Esophagus muscularis mucosa (tissue), 4 donors: ENCODE measurements at regions not wholly inside any gene's neighbourhood (a gene's known extent, or its start where the extent isn't known, plus 50 kb on each side); places are given as distances from the start of the nearest gene placed in this dataset.

Source experiments
- DNase-seq: peaks from one replicate; pipeline ENCODE4 v3.0.0-alpha.2; 2017; ENCODE audit errors: extremely low spot score
- H3K27ac ChIP-seq, 4 donors: fragments of 200-600 bp; sonication (generic); replicated peaks in 1 of 4; 1 replicate in 3 of 4; 2 replicates in 1 of 4; pipeline ENCODE4 v1.5.1; 2016 to 2019; ENCODE audit warnings: mild to moderate bottlenecking in 1 of 4
- H3K27me3 ChIP-seq, 4 donors: fragments of 200-600 bp; sonication (generic); one replicate each; pipeline versions ENCODE4 v1.5.1 to v1.6.0; 2016 to 2019
- H3K36me3 ChIP-seq, 4 donors: fragments of 200-600 bp; sonication (generic); one replicate each; pipeline ENCODE4 v1.5.1; 2016 to 2019
- H3K4me1 ChIP-seq, 4 donors: fragments of 200-600 bp; sonication (generic); one replicate each; pipeline ENCODE4 v1.5.1; 2016 to 2019
- H3K4me3 ChIP-seq, 4 donors: fragments of 200-600 bp; sonication (generic); 1 replicate in 2 of 4; 2 replicates in 2 of 4; pipeline ENCODE4 v1.5.1; 2016 to 2019; ENCODE audit warnings: mild to moderate bottlenecking in 4 of 4, moderate library complexity in 1 of 4
- H3K9me3 ChIP-seq, 4 donors: fragments of 200-600 bp; sonication (generic); 1 replicate in 3 of 4; 2 replicates in 1 of 4; pipeline ENCODE4 v1.5.1; 2016 to 2019
- EP300 ChIP-seq: sonication (generic); formaldehyde crosslinking; IDR thresholded peaks from one replicate; pipeline ENCODE4 v1.6.1; 2017; ENCODE audit warnings: antibody characterized with exemption
- POLR2A ChIP-seq: fragments of 450-650 bp; IDR thresholded peaks from one replicate; pipeline ENCODE4 v1.6.1; 2017; ENCODE audit warnings: antibody characterized with exemption, moderate library complexity, mild to moderate bottlenecking, low read depth
- POLR2AphosphoS5 ChIP-seq, 2 donors: sonication (generic); formaldehyde crosslinking; IDR thresholded peaks; one replicate each; pipeline ENCODE4 v1.6.1; 2017; ENCODE audit warnings: antibody characterized with exemption in 2 of 2
- WGBS: methylation state at CpG from one replicate; pipeline ENCODE4 v1.1.5; 2018; 5-methylcytosine and 5-hydroxymethylcytosine counted together
- intact Hi-C: fragments of 100-400 bp; cut with DNase I; formaldehyde crosslinking; loops from one replicate; pipeline ENCODE4 v1.15.1; 2023
- TF ChIP-seq, protein P1 (sequence below), 3 experiments: fragments of 200-600 bp in 2 of 3; fragments of 450-650 bp in 1 of 3; sonication (generic) in 2 of 3; IDR thresholded peaks; one replicate each; pipeline ENCODE4 v1.5.1; 2017 to 2019; ENCODE audit warnings: antibody characterized with exemption in 3 of 3, mild to moderate bottlenecking in 2 of 3, moderate library complexity in 1 of 3

DNA sequence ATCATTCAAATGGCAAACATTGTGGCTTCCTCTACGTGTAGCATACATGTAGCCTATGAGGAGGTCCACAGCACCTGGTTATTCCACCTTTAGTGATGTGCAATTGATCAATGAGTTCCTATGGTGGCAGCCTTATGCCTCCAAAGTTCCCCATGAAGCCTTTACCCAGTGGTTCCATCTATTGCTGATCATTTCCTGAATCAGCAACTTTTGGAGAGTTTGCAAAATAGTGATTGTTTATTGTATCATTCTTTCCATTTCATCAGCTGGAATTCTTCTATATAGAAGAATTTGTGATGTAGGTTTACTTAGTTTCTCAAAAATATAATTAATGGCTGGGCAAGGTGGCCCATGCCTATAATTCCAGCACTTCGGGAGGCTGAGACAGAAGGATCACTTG is 380.2 kb upstream of the MKI67 start:
- Histone ChIP-seq H3K27ac (no peak overlapping the region), H3K9me3 (no peaks in the 10 kb centered on the region), H3K4me3 (no peak overlapping the region), H3K27me3 (peaks cover 0 to 6% (median 0%) of the 10 kb centered on the region in 4 donors), H3K4me1 (no peaks in the 10 kb centered on the region), H3K36me3 (no peaks in the 10 kb centered on the region)
- 83% methylated on average over 2 of the region's 2 CpGs for WGBS
- intact Hi-C loops: no loop called here
- TF ChIP-seq POLR2AphosphoS5 (IDR thresholded peaks at IDR 0.05) (no peak), POLR2A (no peak), EP300 (no peak)
- TF ChIP-seq, protein P1, sequence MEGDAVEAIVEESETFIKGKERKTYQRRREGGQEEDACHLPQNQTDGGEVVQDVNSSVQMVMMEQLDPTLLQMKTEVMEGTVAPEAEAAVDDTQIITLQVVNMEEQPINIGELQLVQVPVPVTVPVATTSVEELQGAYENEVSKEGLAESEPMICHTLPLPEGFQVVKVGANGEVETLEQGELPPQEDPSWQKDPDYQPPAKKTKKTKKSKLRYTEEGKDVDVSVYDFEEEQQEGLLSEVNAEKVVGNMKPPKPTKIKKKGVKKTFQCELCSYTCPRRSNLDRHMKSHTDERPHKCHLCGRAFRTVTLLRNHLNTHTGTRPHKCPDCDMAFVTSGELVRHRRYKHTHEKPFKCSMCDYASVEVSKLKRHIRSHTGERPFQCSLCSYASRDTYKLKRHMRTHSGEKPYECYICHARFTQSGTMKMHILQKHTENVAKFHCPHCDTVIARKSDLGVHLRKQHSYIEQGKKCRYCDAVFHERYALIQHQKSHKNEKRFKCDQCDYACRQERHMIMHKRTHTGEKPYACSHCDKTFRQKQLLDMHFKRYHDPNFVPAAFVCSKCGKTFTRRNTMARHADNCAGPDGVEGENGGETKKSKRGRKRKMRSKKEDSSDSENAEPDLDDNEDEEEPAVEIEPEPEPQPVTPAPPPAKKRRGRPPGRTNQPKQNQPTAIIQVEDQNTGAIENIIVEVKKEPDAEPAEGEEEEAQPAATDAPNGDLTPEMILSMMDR (IDR thresholded peaks at IDR 0.05): no peak
- no peak for DNase-seq

DNA sequence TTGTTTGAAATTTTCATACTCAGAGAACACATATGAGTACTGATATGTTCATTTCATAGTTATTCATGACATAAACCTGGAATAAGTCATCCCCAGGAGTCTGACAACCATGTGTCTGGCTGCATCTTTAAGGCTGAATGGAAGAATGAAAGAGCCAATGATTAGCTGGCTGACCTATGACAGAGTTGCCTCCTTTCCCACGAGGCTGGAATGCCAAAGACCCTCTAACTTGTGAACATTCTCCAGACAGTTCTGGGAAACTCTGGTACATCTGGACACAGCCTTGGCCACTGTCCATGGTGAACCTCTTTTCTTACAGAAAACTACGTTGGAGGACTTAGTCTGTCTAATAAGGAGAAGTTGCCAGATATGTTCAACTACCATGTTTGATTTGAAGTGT is 380.8 kb upstream of the MKI67 start:
- 40% methylated on average over 2 of the region's 2 CpGs for WGBS

DNA sequence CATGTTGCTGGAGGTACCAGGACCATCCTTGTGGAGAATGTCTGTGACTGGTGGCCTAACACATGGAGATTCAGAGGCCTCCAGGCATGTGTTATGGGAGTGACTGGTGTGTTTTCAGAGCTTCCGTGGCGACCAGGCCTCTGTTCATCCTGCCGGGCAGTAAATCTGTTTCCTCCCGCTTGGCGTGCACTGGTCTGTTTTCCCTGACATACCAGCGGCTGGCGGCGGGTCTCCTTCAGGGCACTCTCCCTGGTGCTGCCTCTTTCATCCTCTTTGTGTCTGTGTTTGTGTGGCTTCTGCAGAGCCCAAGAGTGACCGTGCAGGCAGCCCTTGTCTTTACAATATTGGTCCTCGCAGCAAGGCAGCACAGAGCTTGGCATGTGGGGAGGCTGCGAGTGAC is 385.1 kb upstream of the MKI67 start:
- no peak overlapping the region for H3K4me3 ChIP-seq
- 55% methylated on average over 7 of the region's 11 CpGs for WGBS
- H3K36me3 ChIP-seq: no peaks in the 10 kb centered on the region
- TF ChIP-seq EP300 (no peak), POLR2AphosphoS5 (IDR thresholded peaks at IDR 0.05) (no peak), POLR2A (no peak)
- TF ChIP-seq, protein P1 (IDR thresholded peaks at IDR 0.05): no peak
- no peaks in the 10 kb centered on the region for H3K9me3 ChIP-seq
- peaks cover 0 to 4% (median 0%) of the 10 kb centered on the region in 4 donors for H3K27me3 ChIP-seq
- no peak for DNase-seq
- intact Hi-C loops: no loop called here
- H3K27ac ChIP-seq: no peak overlapping the region
- H3K4me1 ChIP-seq: no peaks in the 10 kb centered on the region

More for the DNA sequence above, 380.8 kb upstream of the MKI67 start:
- Histone ChIP-seq H3K36me3 (no peaks in the 10 kb centered on the region), H3K27me3 (peaks cover 0 to 6% (median 0%) of the 10 kb centered on the region in 4 donors), H3K4me1 (no peaks in the 10 kb centered on the region), H3K4me3 (no peak overlapping the region), H3K27ac (no peak overlapping the region), H3K9me3 (no peaks in the 10 kb centered on the region)
- TF ChIP-seq POLR2AphosphoS5 (IDR thresholded peaks at IDR 0.05) (no peak), POLR2A (no peak), EP300 (no peak)
- TF ChIP-seq, protein P1 (IDR thresholded peaks at IDR 0.05): no peak
- intact Hi-C loops: no loop called here
- no peak for DNase-seq

DNA sequence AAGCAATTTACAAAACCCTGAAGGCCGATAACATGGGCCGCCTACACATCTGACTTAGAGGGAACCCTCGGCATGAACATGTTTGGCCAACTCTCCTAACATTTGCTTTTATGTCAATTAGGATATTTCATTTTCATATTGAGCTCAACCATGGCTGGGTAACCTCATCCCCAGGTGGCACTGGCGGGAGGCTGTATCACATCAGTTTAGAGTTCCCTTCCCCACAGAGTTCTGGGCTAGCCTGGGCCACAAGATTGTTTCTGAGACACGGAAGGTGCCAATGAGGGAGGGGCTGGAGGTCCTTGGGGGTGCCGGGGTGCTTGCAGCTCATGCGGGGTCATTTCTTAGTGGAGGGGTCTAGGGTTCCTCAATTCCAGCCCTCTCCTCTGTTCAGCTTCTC is 386.5 kb upstream of the MKI67 start:
- no peak for DNase-seq
- Histone ChIP-seq H3K36me3 (no peaks in the 10 kb centered on the region), H3K4me3 (no peak overlapping the region), H3K4me1 (no peaks in the 10 kb centered on the region), H3K27me3 (peaks cover 0 to 6% (median 0%) of the 10 kb centered on the region in 4 donors), H3K9me3 (no peaks in the 10 kb centered on the region), H3K27ac (no peak overlapping the region)
- 87% methylated on average over 7 of the region's 7 CpGs for WGBS
- intact Hi-C loops: no loop called here
- no peak for TF ChIP-seq POLR2A
- TF ChIP-seq POLR2AphosphoS5 (IDR thresholded peaks at IDR 0.05): no peak
- no peak for TF ChIP-seq EP300
- TF ChIP-seq, protein P1 (IDR thresholded peaks at IDR 0.05): no peak

DNA sequence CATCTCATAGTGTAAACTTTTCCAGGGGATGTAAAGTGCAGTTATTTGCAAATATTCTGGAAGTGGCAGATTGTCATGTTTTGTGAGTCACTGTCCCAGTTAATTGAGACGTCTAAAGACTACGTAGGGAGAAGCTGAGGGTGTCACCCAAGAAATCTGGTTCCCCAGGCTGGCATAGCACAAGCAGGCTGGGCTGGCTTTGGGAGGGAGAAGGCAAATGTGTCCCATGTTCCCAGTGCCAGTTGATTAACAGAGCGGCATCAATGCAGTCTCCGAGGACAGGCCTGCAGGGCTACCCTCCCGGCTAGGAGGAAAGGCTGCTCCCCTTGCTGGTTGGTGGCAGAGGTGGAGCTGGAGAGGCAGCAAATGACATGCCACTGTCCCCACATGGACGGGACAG is 388.3 kb upstream of the MKI67 start:
- TF ChIP-seq POLR2AphosphoS5 (IDR thresholded peaks at IDR 0.05): no peak
- no peak for TF ChIP-seq EP300
- no peak for TF ChIP-seq POLR2A
- TF ChIP-seq, protein P1 (IDR thresholded peaks at IDR 0.05): no peak
- H3K27ac ChIP-seq: no peak overlapping the region
- 76% methylated on average over 6 of the region's 6 CpGs for WGBS
- DNase-seq: no peak
- H3K9me3 ChIP-seq: no peaks in the 10 kb centered on the region
- intact Hi-C loops: no loop called here
- no peaks in the 10 kb centered on the region for H3K36me3 ChIP-seq
- no peak overlapping the region for H3K4me3 ChIP-seq
- H3K4me1 ChIP-seq: no peaks in the 10 kb centered on the region
- H3K27me3 ChIP-seq: peaks cover 0 to 8% (median 0%) of the 10 kb centered on the region in 4 donors
